ENCODE measurements at regions not wholly inside any gene's neighbourhood (a gene's known extent, or its start where the extent isn't known, plus 50 kb on each side); places are given as distances from the start of the nearest gene placed in this dataset.

GRCh38 chr5:173804579-173804978 lies 83.6 kb upstream of the CPEB4 start (continued):
- TF ChIP-seq THRB (CRISPR knock-in tag; conservative IDR thresholded peaks at IDR 0.05): no peak
- TF ChIP-seq KDM5B (IDR thresholded peaks at IDR 0.05; ENCODE audit: insufficient replicate concordance, low read depth, low read length): no peak
- TF ChIP-seq TRIM28 (IDR thresholded peaks at IDR 0.05): 0 out of 2 replicates have a peak, but pooled peaks have one; percentile 31
- TF ChIP-seq MAFK (IDR thresholded peaks at IDR 0.05; ENCODE audit: low read length): no peak
- no peak for TF ChIP-seq ZNF408 (CRISPR knock-in tag; IDR thresholded peaks at IDR 0.05; ENCODE audit: low read depth)
- TF ChIP-seq ZNF695 (CRISPR knock-in tag; IDR thresholded peaks at IDR 0.05): no peak
- no peak for TF ChIP-seq ZNF668 (CRISPR knock-in tag; IDR thresholded peaks at IDR 0.05)
- no peak for TF ChIP-seq MECOM (CRISPR knock-in tag; IDR thresholded peaks at IDR 0.05)
- TF ChIP-seq, protein P1, sequence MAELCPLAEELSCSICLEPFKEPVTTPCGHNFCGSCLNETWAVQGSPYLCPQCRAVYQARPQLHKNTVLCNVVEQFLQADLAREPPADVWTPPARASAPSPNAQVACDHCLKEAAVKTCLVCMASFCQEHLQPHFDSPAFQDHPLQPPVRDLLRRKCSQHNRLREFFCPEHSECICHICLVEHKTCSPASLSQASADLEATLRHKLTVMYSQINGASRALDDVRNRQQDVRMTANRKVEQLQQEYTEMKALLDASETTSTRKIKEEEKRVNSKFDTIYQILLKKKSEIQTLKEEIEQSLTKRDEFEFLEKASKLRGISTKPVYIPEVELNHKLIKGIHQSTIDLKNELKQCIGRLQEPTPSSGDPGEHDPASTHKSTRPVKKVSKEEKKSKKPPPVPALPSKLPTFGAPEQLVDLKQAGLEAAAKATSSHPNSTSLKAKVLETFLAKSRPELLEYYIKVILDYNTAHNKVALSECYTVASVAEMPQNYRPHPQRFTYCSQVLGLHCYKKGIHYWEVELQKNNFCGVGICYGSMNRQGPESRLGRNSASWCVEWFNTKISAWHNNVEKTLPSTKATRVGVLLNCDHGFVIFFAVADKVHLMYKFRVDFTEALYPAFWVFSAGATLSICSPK (IDR thresholded peaks at IDR 0.05; ENCODE audit: borderline replicate concordance): no peak
- TF ChIP-seq HDAC2 (IDR thresholded peaks at IDR 0.05): no peak
- no peak for TF ChIP-seq MIER1 (IDR thresholded peaks at IDR 0.05; ENCODE audit: low read depth)
- no peak for TF ChIP-seq HSF4 (CRISPR knock-in tag; IDR thresholded peaks at IDR 0.05; ENCODE audit: borderline replicate concordance)
- peak; percentile 50; the same call in 1 of the 2 replicates for TF ChIP-seq BCOR (IDR thresholded peaks at IDR 0.05)
- TF ChIP-seq SNIP1 (IDR thresholded peaks at IDR 0.05; ENCODE audit: low read depth): no peak
- TF ChIP-seq STAT6 (CRISPR knock-in tag; IDR thresholded peaks at IDR 0.05): no peak
- TF ChIP-seq TEAD2 (tag; IDR thresholded peaks at IDR 0.05): no peak
- no peak for TF ChIP-seq MTA2 (IDR thresholded peaks at IDR 0.05; ENCODE audit: low read depth)
- TF ChIP-seq GTF2E2 (tag; IDR thresholded peaks at IDR 0.05): no peak

Data from K562 (cell line).